GM12878 (cell line): ENCODE measurements at regions not wholly inside any gene's neighbourhood (a gene's known extent, or its start where the extent isn't known, plus 50 kb on each side); places are given as distances from the start of the nearest gene placed in this dataset.

Experiments used
- ATAC-seq: fragments of 200-7000 bp; cut with Tn5 transposase; 3 replicates; pipeline ENCODE4 v1.9.1; 2020; ENCODE audit warnings: mild to moderate bottlenecking, moderate library complexity
- BruUV-seq: library from RNA; stranded (reverse); fragments of 400-500 nt; replicated peaks from 2 replicates; lab custom pipeline; 2021; lab: Mats Ljungman, UMichigan
- CTCF ChIA-PET: fragments of 300-600 bp; sonication (Branson Sonifier 250); formaldehyde crosslinking; extraction: SDS; loops from one replicate; lab custom pipeline; 2021; ENCODE audit warnings: inconsistent platforms; lab: Yijun Ruan, JAX
- POLR2A ChIA-PET: fragments of 350-600 bp; formaldehyde crosslinking; extraction: SDS; loops from one replicate; lab custom pipeline; 2021; ENCODE audit warnings: inconsistent platforms; lab: Charles Lee
- RAD21 ChIA-PET: fragments of 300-600 bp; sonication (Branson Sonifier 250); formaldehyde crosslinking; loops from one replicate; lab custom pipeline; 2023; ENCODE audit warnings: antibody characterized with exemption; ENCODE audit not compliant: unreplicated experiment; lab: Charles Lee
- SMC1A ChIA-PET: fragments of 300-600 bp; sonication (Branson Sonifier 250); formaldehyde crosslinking; loops from one replicate; lab custom pipeline; 2023; ENCODE audit not compliant: unreplicated experiment, uncharacterized antibody; lab: Charles Lee
- DNase-seq: peaks from one replicate; pipeline ENCODE4 v3.0.0-alpha.2; 2011; ENCODE audit warnings: low read depth, low spot score
- FAIRE-seq: peaks from 3 replicates; lab custom pipeline; 2011; peaks lifted over from hg19 to GRCh38; lab: Jason Lieb, UNC
- H2AFZ ChIP-seq: 2 replicates; pipeline ENCODE4 v1.6.0; 2011; ENCODE audit warnings: low read depth, low read length, control low read depth; ENCODE audit not compliant: control insufficient read depth
- H3K27ac ChIP-seq: 2 replicates; pipeline ENCODE4 v1.5.1; 2011; ENCODE audit warnings: control low read depth; ENCODE audit not compliant: control insufficient read depth, insufficient read depth
- H3K27me3 ChIP-seq, 2 experiments: replicated peaks in 1 of 2; 2 replicates each; pipeline versions ENCODE4 v1.6.0 to v1.6.1; 2011; ENCODE audit warnings: low read length in 1 of 2; ENCODE audit not compliant: control insufficient read depth in 2 of 2, insufficient read depth in 2 of 2
- H3K36me3 ChIP-seq, 2 experiments: 2 replicates each; pipeline ENCODE4 v1.5.1; 2011; ENCODE audit warnings: low read length in 1 of 2; ENCODE audit not compliant: control insufficient read depth in 2 of 2, insufficient read depth in 2 of 2
- H3K4me1 ChIP-seq: 2 replicates; pipeline ENCODE4 v1.6.1; 2011; ENCODE audit warnings: mild to moderate bottlenecking, low read length, moderate library complexity, mixed read lengths; ENCODE audit not compliant: control insufficient read depth, insufficient read depth
- H3K4me2 ChIP-seq: 2 replicates; pipeline ENCODE4 v1.6.0; 2011; ENCODE audit warnings: control low read depth; ENCODE audit not compliant: control insufficient read depth, insufficient read depth
- H3K4me3 ChIP-seq: fragments of 200-600 bp; sonication (generic); 2 replicates; pipeline ENCODE4 v1.5.1; 2016
- H3K79me2 ChIP-seq: 2 replicates; pipeline ENCODE4 v1.6.0; 2011; ENCODE audit warnings: low read length; ENCODE audit not compliant: control insufficient read depth, insufficient read depth
- H3K9ac ChIP-seq: 2 replicates; pipeline ENCODE4 v1.8.0; 2011; ENCODE audit warnings: low read length, control low read depth, mixed read lengths; ENCODE audit not compliant: control insufficient read depth, insufficient read depth
- H3K9me3 ChIP-seq: replicated peaks from 3 replicates; pipeline ENCODE4 v1.5.1; 2011; ENCODE audit warnings: mild to moderate bottlenecking, low read length; ENCODE audit not compliant: control insufficient read depth, insufficient read depth
- H4K20me1 ChIP-seq: 2 replicates; pipeline ENCODE4 v1.6.0; 2011; ENCODE audit not compliant: control insufficient read depth, insufficient read depth
- CEBPB ChIP-seq, 2 experiments: fragments of 150-350 bp in 1 of 2; IDR thresholded peaks; 2 replicates each; pipeline ENCODE4 v1.6.1; 2012 to 2014; ENCODE audit warnings: low read depth in 2 of 2, low read length in 2 of 2, borderline replicate concordance in 1 of 2, inconsistent platforms in 1 of 2
- CHD1 ChIP-seq: IDR thresholded peaks from 2 replicates; pipeline ENCODE4 v1.6.1; 2012; ENCODE audit warnings: low read depth, low read length, improper control_type of control experiment
- HSF1 ChIP-seq: fragments of 150-350 bp; IDR thresholded peaks from 2 replicates; pipeline ENCODE4 v1.6.1; 2014; ENCODE audit warnings: mild to moderate bottlenecking, low read depth, low read length
- IKZF2 ChIP-seq, 2 experiments: fragments of 450-650 bp; IDR thresholded peaks; 2 replicates each; pipeline ENCODE4 v1.6.1; 2017; ENCODE audit warnings: mild to moderate bottlenecking in 2 of 2, moderate library complexity in 2 of 2
- NFYB ChIP-seq: IDR thresholded peaks from 2 replicates; pipeline ENCODE4 v1.6.1; 2011; ENCODE audit warnings: low read depth, mild to moderate bottlenecking, low read length, improper control_type of control experiment, moderate library complexity; ENCODE audit not compliant: insufficient read depth
- PAX5 ChIP-seq: IDR thresholded peaks from 2 replicates; pipeline ENCODE4 v1.6.1; 2011; ENCODE audit warnings: low read depth, low read length, borderline replicate concordance
- RB1 ChIP-seq: fragments of 450-650 bp; formaldehyde crosslinking; IDR thresholded peaks from 2 replicates; pipeline ENCODE4 v1.6.1; 2017; ENCODE audit warnings: mild to moderate bottlenecking, borderline replicate concordance
- TCF7 ChIP-seq: IDR thresholded peaks from 2 replicates; pipeline ENCODE4 v1.6.1; 2014; ENCODE audit warnings: antibody characterized with exemption, borderline replicate concordance
- ZNF217 ChIP-seq: fragments of 450-650 bp; IDR thresholded peaks from 2 replicates; pipeline ENCODE4 v1.6.1; 2017; ENCODE audit warnings: antibody characterized with exemption, mild to moderate bottlenecking
- WGBS: methylation state at CpG from one replicate; pipeline ENCODE4 v1.1.6; 2016; ENCODE audit warnings: low lambda C conversion rate; ENCODE audit not compliant: insufficient replicate concordance, insufficient coverage; ENCODE audit errors: missing lambda C conversion rate; 5-methylcytosine and 5-hydroxymethylcytosine counted together
- in situ Hi-C: fragments of 300-500 bp; cut with MboI; formaldehyde crosslinking; loops from 9 replicates; pipeline ENCODE4 v1.14.3; 2018; ENCODE audit warnings: mixed read lengths
- intact Hi-C: fragments of 100-400 bp; cut with micrococcal nuclease; formaldehyde crosslinking; loops from one replicate; pipeline ENCODE4 v1.14.2; 2022; ENCODE audit not compliant: unreplicated experiment

- no TSS peak for BruUV-seq
Measured at GRCh38 chr10:2887391-2888070, 179.8 kb upstream of the PFKP start.

GRCh38 chr10:2886662-2887061, 180.7 kb upstream of the PFKP start:
- intact Hi-C loops (no loop called here), in situ Hi-C loops (no loop called here)
- Histone ChIP-seq H4K20me1 (no peaks in the 10 kb centered on the region), H3K36me3 (no peaks in the 10 kb centered on the region), H3K27ac (no peak overlapping the region), H3K9ac (no peak overlapping the region), H3K4me2 (no peak overlapping the region), H2AFZ (no peak overlapping the region), H3K9me3 (no peaks in the 10 kb centered on the region), H3K4me3 (no peak overlapping the region), H3K27me3 (no peaks in the 10 kb centered on the region), H3K79me2 (no peaks in the 10 kb centered on the region), H3K4me1 (no peaks in the 10 kb centered on the region)
- no TSS peak for BruUV-seq
- whole genome bisulfite sequencing = 30% methylated on average over 12 of the region's 12 CpGs
- TF ChIP-seq ZNF217 (no peak), RB1 (no peak)
- DNase-seq = no peak
- SMC1A ChIA-PET = no interaction called here
- RAD21 ChIA-PET = no interaction called here
- POLR2A ChIA-PET = no interaction called here
- no peak for ATAC-seq
- CTCF ChIA-PET = no interaction called here
- FAIRE-seq = no peak

More at GRCh38 chr10:2887391-2888070, 179.8 kb upstream of the PFKP start:
- no peak for TF ChIP-seq CHD1
- TF ChIP-seq NFYB = no peak
- no peak for TF ChIP-seq CEBPB (IDR thresholded peaks at IDR 0.05; ENCODE audit: borderline replicate concordance in 1 of 2, low read depth in 2 of 2, low read length in 2 of 2)
- no peak for TF ChIP-seq PAX5
- TF ChIP-seq IKZF2 (IDR thresholded peaks at IDR 0.05) = no peak
- no peak for TF ChIP-seq TCF7
- TF ChIP-seq HSF1 = no peak
- TF ChIP-seq, all 136 proteins: peak for 0
- intact Hi-C loops (no loop called here), in situ Hi-C loops (no loop called here)
- Histone ChIP-seq H3K4me1 (no peaks in the 10 kb centered on the region), H2AFZ (no peak overlapping the region), H3K27ac (no peak overlapping the region), H3K4me3 (no peak overlapping the region), H4K20me1 (no peaks in the 10 kb centered on the region), H3K9ac (no peak overlapping the region), H3K9me3 (no peaks in the 10 kb centered on the region), H3K36me3 (no peaks in the 10 kb centered on the region), H3K79me2 (no peaks in the 10 kb centered on the region), H3K4me2 (no peak overlapping the region), H3K27me3 (no peaks in the 10 kb centered on the region)
- POLR2A ChIA-PET = no interaction called here
- ATAC-seq (no peak), DNase-seq (no peak), FAIRE-seq (no peak)
- SMC1A ChIA-PET = no interaction called here
- RAD21 ChIA-PET = no interaction called here
- WGBS = 38% methylated on average over 12 of the region's 12 CpGs
- CTCF ChIA-PET = no interaction called here
